Right forelimb (tissue), 1 donor: ENCODE measurements at regions not wholly inside any gene's neighbourhood (a gene's known extent, or its start where the extent isn't known, plus 50 kb on each side); places are given as distances from the start of the nearest gene placed in this dataset.
"Not testable (repeated sequence)": the region's sequence is repeated elsewhere in the genome, so short reads cannot be mapped to it uniquely, and the experiment has no call there.

Experiments
- DNase-seq: peaks from one replicate; pipeline ENCODE4 v3.0.0-alpha.2; 2018

DNA sequence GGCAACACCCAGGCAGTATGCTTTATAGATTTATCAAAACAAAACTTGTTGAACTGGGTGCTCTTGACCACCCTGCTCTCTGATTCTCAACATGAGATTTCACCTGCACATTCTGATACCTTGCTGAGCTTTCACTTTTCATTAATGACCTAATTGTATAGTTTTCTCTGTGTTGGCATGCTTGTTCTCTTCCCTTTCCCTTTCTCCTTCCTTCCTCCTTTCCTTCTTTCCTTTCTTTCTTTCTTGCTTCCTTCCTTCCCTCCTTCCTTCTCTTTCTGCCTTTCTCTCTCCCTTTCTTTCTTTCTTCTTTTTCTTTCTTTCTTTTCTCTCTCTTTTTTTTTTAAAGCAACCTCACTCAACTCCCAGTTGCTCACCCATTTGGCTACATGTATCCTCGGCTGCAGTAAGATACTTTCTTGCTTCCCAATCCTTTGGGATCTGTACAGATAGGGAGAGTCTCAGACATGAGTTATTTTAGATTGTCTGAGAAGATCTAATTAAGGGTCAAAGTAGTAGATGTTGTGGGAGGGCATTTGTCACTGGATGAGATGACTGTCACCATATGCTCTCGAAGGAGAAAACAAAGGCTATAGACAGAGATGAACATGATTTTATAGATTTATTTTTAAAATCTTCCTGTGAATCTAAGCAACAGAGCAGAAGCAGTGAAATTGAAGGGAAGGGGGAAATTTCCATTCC is 458.0 kb downstream of the USP25 start:
- DNase-seq: no peak

DNA sequence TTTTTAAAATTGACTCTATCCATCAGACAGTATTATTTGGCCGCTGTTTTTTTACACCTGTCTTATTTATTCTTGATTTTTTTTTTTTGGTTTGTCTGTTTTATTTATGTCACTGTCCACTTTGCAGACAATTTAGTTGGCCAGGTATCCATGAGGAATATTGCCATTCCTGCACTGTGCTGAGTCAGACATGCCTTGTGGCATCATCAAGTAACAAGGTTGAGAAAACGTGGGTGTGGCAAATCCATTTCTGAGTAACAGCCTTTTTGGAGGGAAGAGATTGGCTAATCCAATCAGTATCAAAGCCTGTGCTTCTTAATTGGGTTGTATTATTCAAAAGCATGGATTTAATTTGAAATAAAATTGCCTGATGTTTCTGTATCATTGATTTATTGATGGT is 463.1 kb downstream of the USP25 start:
- no peak for DNase-seq

DNA sequence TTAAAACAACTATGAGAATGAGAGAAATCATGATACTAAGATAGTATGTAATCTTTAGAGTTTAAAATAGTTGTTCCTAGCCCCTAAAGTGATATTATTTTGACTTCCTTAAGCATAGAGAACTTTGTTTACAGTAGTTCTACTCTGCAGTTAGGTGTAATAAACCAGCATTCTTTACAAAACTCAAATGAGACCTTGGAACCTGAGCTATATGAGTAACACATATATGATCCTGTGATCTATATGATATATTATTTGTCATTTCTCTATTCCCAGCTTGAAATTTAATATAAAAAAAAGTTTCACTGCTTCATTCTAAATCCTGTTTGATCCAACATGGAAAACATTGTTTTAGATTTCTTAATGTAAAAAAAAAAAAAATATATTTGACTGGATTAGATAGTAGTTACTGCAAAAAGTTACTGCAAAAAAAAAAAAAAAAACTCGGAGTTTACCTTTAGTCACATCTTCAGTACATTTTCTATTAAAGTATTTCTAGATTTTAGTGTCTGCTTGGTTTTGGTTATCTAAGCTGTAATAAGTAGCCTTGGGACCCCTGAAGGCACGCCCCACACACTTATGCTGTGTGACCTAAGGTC is 463.8 kb downstream of the USP25 start:
- no peak for DNase-seq

DNA sequence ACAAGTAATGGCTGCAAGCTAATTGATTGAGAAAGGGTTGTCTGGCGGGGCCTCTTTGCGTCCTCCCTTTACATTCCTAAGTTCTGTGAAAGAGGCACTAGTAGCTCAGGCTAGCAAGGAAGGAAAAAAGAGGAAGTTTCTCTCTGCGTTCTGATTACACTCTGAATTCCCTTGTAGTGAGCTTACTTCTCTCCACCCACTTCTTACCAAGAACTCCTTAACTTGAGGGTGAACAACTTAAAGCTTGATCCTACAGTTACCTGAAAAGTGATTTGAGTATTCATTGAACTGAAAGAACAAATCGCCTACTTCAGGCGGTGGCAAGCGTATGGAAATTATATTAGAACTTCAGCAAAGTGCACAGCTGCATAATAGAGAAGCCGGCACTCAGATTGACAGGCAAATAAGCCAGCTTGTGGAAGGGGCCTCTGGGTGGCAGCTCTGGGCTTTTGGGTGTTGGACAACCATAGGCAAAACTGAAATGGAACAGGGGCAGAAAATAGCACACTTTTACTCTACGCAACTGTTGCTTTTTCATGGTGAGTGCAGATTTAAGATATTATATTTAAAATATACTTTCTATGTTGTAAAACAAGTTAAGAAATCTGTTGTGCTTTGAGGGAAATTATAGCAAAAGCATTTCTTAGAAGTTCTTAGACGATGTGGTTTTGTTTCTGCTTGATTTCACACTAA is 464.5 kb downstream of the USP25 start:
- DNase-seq: peak; percentile 78

DNA sequence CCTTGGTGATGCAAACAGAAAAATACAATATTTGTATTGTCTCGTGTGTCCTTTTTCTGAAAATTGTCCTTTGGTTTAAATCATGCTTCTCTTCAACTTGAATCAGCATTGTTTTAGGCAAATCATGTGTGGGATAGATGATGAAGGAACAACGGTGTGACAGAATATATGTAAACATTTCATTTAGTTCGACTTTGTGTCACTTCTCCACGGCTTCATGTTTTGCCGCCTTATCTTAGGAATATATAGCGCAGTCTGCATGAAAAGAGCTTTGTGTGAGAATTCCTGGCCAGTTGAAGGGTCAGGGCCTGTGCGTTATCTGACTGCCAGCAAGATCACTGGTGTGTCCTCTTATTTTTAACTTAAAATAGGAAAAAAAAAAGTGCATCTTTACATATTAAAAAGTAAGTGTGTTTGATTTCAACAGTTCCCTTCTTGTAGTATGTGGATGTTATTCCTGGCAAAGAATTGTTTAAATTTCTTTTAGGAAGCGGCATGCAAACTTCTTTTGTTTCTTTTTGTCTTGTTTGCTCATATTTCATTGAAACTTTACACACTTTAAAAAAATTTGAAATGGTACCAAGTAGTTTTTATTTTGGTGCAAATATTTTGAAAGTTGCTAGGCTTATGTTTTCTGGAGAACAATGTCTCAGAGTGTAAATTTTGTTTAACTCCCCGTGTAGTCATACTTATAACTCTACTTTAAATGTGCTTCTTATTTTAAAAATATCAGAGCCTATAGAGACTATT is 465.2 kb downstream of the USP25 start:
- DNase-seq: peak; percentile 66

DNA sequence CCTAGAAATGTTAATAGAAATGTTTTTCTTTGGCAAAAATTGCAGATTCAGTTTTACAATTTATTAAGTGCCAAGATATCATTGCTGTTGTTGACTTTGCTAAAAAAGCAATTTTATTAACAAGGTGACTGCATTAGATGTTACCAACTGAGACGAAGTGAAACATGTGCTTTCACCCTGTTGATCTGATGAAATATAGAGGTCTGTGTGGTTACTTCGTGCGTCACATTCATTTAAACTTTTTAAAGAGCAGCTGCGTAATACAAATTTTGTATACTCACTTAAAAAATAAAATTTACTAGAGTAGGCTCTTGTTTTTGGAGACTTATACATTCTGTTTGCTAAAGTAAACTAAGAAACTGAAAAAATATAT is 465.7 kb downstream of the USP25 start:
- no peak for DNase-seq

DNA sequence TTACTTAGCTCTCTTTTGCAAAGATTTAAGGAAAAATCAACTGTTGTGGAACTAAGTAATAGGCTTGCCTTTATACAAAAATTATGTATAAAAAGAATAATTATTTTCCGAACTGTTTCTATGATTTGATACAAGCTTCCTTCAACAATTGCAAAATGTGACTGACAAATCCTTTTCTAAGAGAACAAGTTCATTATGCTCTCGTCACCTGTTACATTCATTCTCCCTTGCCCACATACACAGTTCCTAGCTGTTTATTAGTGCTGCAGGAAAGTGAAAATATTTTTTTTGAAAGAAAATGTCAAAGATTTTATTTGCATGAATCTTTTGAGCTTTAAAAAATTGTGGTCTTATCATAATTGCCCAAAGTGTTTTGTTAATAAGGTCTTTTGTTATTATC is 466.2 kb downstream of the USP25 start:
- DNase-seq: no peak

DNA sequence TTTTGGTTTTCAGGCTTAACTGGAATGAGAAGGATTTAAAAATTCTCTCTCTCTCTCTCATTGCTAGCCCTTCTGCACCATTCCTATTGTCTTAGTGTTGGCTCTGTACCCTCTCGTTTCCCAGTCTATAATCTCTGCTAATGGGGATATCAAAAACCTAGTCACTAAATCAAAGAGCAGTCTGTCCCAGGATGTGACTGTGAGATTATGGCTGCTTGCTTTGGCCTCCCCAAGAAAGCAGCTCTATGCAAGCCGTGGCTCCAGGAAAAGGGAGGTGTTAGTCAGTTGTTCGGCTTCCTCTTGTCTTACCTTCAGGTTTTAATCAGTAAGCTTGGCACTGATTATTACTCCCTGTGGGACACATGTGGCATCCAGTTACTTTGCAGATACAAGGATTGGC is 468.8 kb downstream of the USP25 start:
- DNase-seq: no peak

DNA sequence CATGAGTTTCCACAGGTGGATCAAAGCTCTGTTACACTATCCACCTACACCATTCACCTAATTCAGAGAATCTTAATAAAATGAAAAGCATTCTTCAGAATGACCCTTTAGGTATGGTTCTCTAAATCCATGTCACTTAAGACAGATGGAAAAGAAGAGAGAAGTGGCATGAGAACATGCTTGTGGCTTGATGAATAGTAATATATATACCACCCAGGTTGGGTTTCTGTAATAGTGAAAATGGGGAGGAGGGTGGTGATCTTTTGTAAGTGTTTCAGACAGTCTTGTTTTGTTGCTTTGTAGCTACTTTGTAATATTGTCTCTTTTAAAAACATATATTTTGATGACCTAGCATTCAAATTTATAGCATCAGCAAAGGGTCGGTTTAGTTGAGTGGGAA is 469.8 kb downstream of the USP25 start:
- DNase-seq: no peak

DNA sequence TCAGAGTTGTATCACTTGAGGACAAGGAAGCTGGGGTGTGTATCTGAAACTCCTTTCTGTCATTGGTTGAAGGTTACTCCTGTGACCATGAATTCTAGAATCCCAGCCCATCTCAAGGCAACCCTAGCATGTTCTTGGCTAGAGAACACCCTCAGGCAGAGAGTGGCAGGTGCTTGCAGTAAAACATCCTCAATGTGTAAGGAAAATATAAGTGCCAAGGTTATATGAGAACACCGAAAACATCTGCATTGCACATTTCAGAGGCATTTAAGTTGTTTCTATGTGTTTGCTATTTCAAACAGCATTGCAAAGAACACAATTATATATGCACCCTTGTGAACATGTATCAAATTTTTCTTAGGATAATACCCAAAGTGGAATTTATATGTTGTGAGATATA is 471.9 kb downstream of the USP25 start:
- no peak for DNase-seq

DNA sequence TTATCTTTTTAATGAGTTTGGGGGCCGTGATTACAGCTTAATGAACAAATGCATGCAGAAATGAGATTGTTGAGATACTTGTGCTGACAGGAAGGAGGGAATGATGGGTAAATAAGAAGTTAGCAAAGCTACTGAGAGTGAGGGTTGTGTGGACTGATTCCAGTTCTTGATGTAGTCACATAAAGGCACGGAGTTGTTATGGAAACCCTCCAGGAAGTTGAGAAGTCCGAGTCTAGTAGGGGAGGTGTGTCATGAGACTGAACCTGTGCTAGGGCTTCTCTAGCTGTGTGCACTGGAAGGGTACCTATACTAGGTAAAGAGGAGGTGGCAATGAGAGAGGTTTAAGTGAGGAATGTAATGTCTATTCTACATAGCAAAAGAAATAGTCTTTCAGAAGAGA is 475.7 kb downstream of the USP25 start:
- no peak for DNase-seq

DNA sequence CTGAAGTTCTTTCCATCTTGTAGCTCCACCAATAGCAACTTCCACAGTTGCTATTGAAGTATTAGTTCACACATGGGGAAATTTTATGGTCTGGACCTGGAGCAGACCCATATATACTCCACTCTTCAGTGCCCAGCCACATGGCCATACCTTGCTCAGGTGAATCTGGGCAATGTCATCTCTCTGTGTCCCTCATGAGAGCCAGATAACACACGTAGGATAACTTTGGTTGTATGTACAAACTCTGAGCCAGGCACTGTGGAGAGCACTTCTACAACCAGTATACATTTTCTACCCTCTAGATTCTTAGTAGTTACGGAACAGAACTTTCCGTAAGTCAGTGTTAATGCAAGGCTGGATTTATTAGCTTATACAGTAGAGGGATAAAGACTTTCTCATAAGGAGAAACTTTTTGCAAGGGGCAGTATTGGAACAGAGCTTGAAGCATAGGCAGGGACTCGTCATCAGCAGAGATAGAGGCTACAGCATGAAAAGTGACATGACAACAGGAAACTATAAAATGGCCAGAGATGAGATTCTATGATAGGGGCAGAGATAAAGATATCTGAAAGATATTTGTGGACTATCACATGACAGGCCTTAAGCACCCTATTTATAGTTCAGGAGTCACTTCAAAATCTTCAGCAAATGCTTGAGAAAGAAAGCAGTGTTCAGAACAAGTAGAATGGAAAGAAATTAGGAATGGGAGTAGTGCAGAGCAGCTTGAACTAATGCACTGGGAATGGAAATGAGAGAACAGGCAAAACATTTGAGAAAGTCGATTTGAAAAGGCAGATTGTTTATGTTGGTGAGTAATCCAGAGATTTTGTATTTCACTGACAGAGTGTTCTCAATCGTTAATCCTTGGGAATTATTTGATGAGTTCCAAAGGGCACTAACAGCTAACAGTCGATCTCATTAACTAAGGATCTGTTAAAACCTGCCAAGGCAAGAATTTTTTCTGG is 481.8 kb downstream of the USP25 start:
- DNase-seq: no peak

DNA sequence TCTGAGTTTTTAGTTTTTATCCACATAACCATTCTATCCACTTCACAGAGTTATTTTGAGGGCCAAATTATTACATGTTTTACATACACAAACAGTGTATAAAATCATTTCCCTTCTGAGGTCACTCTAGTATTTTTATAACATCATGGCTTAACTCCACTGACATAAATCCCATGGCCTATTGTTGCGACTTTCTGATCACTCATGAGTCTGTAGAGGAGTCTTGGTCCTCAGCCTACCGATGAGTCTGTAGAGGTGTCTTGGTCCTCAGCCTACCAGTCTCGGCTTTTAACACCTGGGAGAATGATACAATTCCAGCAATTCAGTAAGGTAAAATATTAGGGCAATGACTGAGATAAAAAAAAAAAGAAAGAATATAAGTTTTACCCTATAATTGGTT is 483.7 kb downstream of the USP25 start:
- no peak for DNase-seq

DNA sequence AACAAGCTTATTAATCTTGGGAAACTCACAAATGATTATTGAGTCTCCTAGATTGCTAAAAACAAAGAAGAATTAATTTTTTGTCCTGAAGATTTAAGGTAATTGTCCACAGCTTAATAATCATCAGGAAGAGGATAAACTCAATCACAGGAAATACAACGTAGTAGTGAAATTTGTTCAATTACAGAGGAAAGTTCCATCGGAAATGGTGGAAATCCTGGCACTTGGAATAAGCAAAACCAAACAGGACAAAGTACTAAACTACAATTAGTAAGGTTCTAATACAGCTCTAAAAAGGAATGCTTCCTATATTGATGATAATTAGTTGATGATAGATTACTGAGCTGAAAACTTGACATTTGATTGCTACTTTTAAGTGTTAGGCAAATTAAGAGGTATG is 485.4 kb downstream of the USP25 start:
- no peak for DNase-seq

DNA sequence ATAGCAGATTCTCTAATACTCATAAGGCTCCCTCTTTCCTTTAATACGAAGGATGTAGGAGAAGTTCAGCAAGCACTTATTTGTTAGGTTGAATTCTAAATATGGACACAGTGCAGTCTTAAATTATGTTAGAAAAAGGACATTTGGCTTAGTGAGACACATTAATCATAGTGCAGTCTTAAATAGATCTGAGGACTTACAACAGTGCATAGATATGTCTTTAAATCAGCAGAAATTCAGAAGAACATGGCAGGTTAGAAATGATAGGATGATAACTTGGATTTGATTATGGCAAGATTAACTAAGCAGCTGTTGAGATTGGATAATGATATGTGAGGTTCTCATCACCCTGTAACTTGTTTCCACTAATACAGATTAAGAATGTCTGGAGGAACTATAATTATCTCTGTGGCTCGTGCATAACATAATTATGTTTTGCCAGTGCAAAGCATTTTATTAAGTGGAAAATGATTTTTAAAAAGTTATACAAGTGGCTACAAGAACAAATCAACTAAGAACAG is 485.9 kb downstream of the USP25 start:
- no peak for DNase-seq

DNA sequence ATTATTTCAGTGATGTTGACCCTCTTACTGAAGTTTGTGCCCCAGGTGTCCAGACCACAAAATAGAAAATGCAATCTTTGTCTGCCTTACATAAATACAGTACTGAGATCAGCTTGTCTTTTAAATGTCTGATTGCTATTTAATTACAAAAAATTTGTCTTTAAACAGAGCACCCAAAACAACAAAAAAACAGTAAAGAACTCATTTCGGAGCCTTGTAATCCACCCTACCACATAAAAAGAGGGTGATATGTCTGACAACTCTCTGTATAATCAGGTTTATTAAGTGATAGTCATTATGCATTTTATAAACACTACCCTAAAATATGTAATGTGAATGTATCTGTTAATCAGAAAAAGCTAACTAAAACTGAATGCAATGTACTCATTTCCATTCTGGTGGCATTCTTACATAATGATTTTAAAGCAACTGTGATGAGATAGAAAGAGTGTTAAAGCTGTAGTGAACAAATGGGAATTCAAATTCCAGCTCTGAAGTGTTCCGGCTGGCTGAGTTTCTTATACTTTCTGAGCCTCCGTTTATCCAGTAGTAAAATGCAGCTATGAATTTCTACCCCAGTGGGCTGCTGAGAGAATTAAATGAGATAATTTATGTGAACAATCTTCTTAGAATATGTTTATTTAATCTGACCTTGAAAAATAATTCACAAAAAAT is 486.6 kb downstream of the USP25 start:
- DNase-seq: no peak

DNA sequence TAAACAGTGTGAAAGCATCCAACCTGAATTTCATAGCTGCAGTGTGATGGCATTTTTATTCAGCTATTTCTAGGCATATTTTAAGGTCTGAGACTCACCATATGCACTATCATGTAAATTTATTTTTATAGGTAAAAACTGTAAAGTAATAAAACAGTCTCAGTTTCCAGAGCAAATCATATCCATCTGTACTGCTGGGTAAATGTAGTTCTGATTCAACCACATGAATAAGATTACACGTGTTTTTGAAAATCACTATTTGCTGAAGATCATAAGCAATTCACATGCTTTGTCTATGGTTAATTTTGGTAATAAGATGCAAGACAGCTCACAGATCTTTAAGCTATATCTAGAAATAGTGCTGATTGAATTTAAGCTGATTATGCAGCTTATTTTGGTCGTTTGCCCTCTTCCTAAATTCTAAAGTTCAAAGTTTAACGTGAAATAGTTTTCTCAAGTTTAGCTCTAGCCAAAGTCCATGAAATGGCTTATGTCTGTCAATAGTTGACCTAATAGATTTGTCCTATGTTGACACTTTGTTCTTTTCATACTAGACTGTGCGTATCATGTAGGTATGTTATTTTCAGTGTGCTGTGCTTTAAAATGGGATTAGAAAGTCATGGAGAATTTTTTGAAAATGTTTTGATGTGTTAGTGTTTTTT is 489.0 kb downstream of the USP25 start:
- DNase-seq: no peak

DNA sequence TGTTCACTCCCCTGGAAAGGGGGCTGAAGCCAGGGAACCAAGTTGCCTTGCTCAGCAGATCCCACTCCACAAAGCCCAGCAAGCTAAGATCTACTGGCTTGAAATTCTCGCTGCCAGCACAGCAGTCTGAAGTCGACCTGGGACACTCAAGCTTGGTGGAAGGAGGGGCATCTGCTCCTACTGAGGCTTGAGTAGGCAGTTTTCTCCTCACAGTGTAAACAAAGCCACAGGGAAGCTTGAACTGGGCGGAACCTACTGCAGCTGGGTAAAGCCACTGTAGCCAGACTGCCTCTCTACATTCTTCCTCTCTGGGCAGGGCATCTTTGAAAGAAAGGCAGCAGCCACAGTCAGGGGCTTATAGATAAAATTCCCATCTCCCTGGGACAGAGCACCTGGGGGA is 495.0 kb downstream of the USP25 start:
- DNase-seq: not testable (repeated sequence)

DNA sequence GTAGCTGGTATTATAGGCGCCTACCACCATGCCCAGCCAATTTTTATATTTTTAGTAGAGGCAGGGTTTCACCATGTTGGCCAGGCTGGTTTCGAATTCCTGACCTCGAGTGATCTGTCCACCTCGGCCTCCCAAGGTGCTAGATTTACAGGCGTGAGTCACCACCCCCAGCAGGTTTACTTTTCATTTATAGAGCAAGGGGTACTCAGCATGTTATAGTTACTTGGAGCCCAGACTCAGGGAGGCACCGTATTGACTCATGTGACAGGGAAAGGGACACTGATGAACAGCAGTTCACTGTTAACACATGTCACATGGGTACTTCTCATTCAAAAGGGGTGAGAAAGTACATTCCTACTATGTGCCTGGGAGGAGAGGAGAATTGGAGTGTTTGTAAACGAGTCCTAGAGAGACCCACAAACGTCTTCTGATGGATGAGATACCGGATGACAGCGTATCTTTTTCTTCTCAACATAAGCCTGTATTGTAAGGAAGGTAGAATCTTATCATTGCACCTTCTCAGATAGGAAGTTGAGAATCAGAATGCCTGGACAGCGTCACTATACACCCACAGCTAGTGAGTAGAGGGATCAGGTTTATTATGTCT is 510.0 kb downstream of the USP25 start:
- no peak for DNase-seq

DNA sequence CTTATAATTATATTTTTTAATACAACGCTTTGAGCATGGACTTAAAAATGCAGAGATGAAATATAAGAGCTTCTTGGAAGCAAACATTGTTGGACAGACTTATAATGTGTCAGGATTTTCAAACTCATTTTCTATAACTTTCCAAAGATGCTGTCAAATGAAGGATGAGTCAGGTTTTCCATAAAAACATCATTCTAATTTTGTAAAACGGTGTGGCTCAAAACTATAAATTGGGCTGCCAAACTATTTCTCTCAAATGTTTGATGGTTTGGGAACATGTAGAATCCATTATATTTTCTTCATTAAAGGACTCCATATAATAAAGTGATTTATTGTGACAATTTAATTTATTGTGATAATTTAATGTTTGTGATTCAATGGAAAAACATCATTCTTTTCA is 511.2 kb downstream of the USP25 start:
- DNase-seq: no peak

DNA sequence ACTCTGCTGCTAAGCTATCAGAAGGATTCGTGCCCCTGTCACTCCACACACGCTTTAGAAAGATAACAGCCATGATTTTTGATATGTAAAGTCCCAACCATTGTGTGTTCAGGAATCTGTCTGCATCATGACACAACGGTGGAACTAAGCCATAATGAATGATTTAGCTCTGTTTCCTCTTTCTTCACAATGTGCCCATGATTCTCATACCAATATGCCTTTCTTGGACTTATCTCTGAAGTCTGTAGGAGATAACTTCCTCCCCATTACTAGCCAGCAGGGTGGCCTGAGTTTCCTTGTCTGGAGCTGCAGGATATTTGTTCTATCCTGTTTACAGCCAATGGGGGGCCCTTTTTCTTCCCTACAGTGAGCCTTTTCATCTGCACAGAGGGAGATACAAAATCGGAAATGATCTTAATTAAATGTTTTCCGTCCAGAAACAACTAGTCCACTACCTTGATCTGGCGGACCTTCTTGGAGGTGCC is 511.7 kb downstream of the USP25 start:
- no peak for DNase-seq
